ENCODE measurements at regions not wholly inside any gene's neighbourhood (a gene's known extent, or its start where the extent isn't known, plus 50 kb on each side); places are given as distances from the start of the nearest gene placed in this dataset.

DNA sequence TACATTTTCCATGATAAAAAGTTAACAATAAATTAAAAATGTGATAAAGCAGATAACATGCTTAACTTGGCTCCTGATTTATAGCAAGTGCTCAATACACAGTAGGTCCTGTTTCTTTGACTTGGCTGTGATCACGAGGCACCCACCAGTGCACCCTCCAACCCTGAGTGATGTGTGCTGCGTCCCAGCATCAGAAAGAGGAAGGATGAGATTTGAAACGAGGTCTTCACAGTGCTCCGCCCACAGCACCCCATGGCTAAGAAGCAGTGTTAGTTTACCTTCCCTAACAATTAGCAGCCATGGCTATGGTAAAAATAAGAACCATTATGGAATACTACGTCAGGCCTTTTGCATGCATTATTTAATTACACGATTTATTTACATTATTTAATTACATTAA lies 292.0 kb upstream of the ZMIZ1 start:
- TF ChIP-seq, protein P1, sequence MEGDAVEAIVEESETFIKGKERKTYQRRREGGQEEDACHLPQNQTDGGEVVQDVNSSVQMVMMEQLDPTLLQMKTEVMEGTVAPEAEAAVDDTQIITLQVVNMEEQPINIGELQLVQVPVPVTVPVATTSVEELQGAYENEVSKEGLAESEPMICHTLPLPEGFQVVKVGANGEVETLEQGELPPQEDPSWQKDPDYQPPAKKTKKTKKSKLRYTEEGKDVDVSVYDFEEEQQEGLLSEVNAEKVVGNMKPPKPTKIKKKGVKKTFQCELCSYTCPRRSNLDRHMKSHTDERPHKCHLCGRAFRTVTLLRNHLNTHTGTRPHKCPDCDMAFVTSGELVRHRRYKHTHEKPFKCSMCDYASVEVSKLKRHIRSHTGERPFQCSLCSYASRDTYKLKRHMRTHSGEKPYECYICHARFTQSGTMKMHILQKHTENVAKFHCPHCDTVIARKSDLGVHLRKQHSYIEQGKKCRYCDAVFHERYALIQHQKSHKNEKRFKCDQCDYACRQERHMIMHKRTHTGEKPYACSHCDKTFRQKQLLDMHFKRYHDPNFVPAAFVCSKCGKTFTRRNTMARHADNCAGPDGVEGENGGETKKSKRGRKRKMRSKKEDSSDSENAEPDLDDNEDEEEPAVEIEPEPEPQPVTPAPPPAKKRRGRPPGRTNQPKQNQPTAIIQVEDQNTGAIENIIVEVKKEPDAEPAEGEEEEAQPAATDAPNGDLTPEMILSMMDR (IDR thresholded peaks at IDR 0.05; ENCODE audit: low read depth, low read length), result no peak
- no peak overlapping the region for H3K4me3 ChIP-seq (ENCODE audit: low read depth, low read length)

DNA sequence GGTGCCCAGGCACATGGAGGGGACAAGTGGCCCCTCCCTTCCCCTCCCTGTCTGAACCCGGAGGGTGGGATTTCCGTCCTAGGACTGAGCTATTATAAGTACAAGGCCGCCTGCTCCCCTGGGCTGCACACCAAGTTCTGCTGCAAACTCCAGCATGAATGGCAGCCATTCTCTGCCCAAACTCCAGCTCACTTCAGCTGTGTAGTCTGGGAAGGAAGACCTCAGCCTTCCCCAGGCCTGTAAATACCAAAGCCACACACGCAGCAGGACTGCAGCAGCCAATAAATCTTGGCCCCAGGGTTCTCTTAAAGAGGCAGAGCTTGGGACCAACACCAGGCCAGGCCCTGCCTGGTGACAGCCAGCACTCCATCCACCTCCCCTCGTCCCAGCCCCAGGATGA lies 291.3 kb upstream of the ZMIZ1 start:
- TF ChIP-seq, protein P1 (IDR thresholded peaks at IDR 0.05; ENCODE audit: low read depth, low read length), result no peak
- no peak overlapping the region for H3K4me3 ChIP-seq (ENCODE audit: low read depth, low read length)

DNA sequence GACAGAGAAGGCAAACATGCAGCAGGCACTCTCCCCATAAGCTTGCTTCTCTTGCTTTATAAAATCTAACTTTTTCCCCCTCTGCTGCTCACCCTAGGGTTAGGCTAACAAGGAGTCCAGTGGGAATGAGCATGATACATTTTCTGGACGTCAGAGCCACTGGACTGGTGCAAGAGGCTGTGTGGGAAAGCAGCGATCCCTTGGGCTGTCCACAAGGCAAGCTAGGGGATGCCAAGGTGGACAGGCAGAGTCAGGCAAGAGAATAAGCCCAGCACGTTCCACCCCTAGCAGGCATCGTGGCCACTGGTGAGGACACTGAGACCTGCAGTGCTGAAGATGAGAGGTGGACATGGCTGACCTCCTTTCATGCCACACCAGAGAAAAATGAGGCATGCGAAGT lies 290.9 kb upstream of the ZMIZ1 start:
- TF ChIP-seq, protein P1 (IDR thresholded peaks at IDR 0.05; ENCODE audit: low read depth, low read length), result no peak
- no peak overlapping the region for H3K4me3 ChIP-seq (ENCODE audit: low read depth, low read length)

DNA sequence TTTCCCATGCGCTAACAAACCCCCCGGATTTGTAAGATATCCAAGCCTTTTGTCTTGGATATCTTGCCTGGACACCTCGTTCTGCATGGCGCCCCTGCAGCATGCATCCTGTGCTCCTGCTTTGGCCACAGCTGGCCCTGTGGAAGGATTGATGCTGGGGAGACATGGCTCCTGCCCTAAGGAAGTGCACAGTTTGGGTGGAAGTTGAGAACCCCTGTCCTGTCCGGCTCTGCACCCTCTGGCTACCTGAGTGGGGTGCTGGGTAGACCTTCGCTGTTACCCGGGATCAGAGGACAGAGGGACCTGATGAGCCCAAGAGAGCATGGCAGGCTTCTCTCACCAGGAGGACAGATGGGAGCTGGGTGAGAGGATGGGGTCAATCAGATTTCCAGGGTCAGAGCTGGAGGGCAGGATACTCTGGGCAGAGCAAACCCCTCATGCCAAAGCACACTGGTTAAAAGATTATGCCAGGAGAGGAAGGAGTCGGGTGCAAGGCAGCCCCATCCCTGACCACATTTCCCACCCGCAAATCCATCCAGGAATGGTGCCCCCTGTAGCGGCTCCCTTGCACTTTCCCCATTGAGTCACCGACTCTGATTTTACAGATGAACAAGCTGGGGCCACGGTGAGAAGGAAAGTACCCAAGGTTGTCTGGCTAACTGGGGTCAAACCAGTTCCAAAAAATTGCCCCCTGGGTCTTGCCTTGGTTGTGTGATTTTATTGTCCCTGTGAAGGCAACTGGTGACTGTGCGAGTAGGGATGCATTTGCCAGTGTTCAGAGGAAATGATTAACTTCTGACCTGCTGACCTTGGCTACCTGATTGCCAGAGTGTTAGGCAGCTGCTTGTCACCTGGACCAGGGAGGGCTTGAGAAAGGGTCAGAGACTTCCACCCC lies 290.1 kb upstream of the ZMIZ1 start:
- H3K4me3 ChIP-seq (ENCODE audit: low read depth, low read length), result no peak overlapping the region
- TF ChIP-seq, protein P1 (IDR thresholded peaks at IDR 0.05; ENCODE audit: low read depth, low read length), result no peak

DNA sequence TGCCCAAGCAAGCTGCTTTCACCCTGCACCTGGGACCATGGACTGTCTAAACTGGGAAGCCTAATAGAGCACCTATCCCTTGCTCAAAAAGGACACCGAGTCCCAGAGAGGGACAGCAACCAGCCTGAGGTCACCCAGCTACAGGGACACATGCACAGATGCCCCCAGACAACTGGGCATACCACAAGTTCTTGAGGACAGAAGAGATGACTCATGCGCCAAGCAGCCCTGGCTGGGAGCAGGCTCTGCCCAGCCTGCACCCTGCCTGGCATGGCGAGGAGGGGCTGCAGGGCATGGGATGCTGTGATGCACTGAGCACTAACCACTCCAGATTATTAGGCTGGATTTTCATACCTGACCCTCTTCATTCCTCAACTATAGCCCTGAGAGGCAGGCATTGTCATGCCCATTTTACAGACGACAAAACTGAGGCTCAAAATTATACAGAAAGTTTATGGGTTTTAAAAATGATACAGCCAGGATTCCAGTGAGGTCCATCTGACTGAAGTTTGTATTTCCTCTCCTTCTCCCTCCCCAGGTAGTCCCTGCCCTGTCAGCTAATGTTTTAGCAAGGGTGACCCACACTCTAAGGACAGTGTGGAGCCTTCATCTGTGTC lies 289.3 kb upstream of the ZMIZ1 start:
- H3K4me3 ChIP-seq (ENCODE audit: low read depth, low read length), result no peak overlapping the region
- TF ChIP-seq, protein P1 (IDR thresholded peaks at IDR 0.05; ENCODE audit: low read depth, low read length), result no peak

DNA sequence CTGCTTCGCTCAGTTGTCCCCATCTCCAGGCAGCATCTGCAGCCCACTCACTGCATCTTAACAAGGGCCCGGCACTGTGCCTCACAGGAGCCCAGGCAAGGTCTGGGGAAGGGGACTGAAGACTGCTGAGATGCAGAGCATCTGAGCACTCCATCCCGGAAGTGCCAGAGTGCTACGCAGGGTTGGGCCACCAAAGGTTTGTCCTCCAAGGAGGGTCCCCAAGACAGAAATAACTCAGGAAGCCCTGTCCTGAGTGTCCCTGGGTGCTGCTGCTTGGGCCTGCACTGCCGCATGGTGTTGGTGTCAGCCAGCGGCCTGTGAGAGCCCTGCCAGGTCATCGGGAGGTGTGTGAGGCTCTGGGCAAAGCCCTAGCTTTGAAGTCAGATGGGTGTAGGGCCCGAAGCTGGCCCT lies 288.2 kb upstream of the ZMIZ1 start:
- TF ChIP-seq, protein P1 (IDR thresholded peaks at IDR 0.05; ENCODE audit: low read depth, low read length), result no peak
- H3K4me3 ChIP-seq (ENCODE audit: low read depth, low read length), result no peak overlapping the region
